K562 (cell line): ENCODE measurements at regions not wholly inside any gene's neighbourhood (a gene's known extent, or its start where the extent isn't known, plus 50 kb on each side); places are given as distances from the start of the nearest gene placed in this dataset.
A peak's percentile ranks its signal among the peaks of the same experiment; 100 is the strongest.

ENCODE experiments used
- ATAC-seq: fragments of 200-7000 bp; cut with Tn5 transposase; 3 replicates; pipeline ENCODE4 v1.9.1; 2020; ENCODE audit warnings: moderate library complexity
- BruUV-seq: library from RNA; stranded (reverse); fragments of 400-500 nt; replicated peaks from 2 replicates; lab custom pipeline; 2021; lab: Mats Ljungman, UMichigan
- CTCF ChIA-PET: fragments of 300-600 bp; formaldehyde crosslinking; extraction: SDS; loops from one replicate; lab custom pipeline; 2021; ENCODE audit warnings: low intra/inter-chr PET ratio; lab: Yijun Ruan, JAX
- POLR2A ChIA-PET: fragments of 300-600, 350-650 bp; sonication (Branson Sonifier 250); formaldehyde crosslinking; extraction: SDS; loops from one replicate; lab custom pipeline; 2021; ENCODE audit warnings: antibody characterized with exemption, inconsistent platforms; lab: Yijun Ruan, JAX
- DNase-seq, 4 experiments: peaks; one replicate each; pipeline versions ENCODE4 v3.0.0 to v3.0.0-alpha.2; 2011 to 2018; ENCODE audit warnings: low spot score in 3 of 4, mixed read lengths in 3 of 4; ENCODE audit errors: extremely low read depth in 1 of 4
- FAIRE-seq: peaks from 2 replicates; lab custom pipeline; 2011; peaks lifted over from hg19 to GRCh38; lab: Jason Lieb, UNC
- H2AFZ ChIP-seq: 2 replicates; pipeline ENCODE4 v1.6.0; 2011; ENCODE audit warnings: low read depth, low read length, control low read depth, inconsistent platforms
- H3K27ac ChIP-seq: fragments of 200-600 bp; 3 replicates; pipeline ENCODE4 v1.8.0; 2011; ENCODE audit warnings: low read depth, mild to moderate bottlenecking, control low read depth, inconsistent platforms, low read length, moderate library complexity, mixed read lengths; ENCODE audit errors: extremely low read depth
- H3K27me3 ChIP-seq, 2 experiments: fragments of 300-600 bp in 1 of 2; 2 replicates in 1 of 2; 3 replicates in 1 of 2; pipeline versions ENCODE4 v1.6.0 to v1.8.0; 2011; ENCODE audit warnings: inconsistent platforms in 2 of 2, low read length in 2 of 2, mild to moderate bottlenecking in 1 of 2, mixed read lengths in 1 of 2, moderate library complexity in 1 of 2; ENCODE audit not compliant: control insufficient read depth in 2 of 2, insufficient read depth in 2 of 2
- H3K36me3 ChIP-seq: fragments of 300-600 bp; 3 replicates; pipeline ENCODE4 v1.8.0; 2011; ENCODE audit warnings: mild to moderate bottlenecking, low read length, inconsistent platforms; ENCODE audit not compliant: control insufficient read depth, insufficient read depth
- H3K4me1 ChIP-seq, 2 experiments: fragments of 200-600 bp in 1 of 2; replicated peaks in 1 of 2; 2 replicates in 1 of 2; 3 replicates in 1 of 2; pipeline versions ENCODE4 v1.5.1 to v1.8.0; 2011; ENCODE audit warnings: inconsistent platforms in 2 of 2, low read length in 2 of 2, mild to moderate bottlenecking in 1 of 2, mixed read lengths in 1 of 2, moderate library complexity in 1 of 2; ENCODE audit not compliant: control insufficient read depth in 2 of 2, insufficient read depth in 2 of 2
- H3K4me2 ChIP-seq: 2 replicates; pipeline ENCODE4 v1.6.1; 2011; ENCODE audit warnings: low read length, control low read depth, inconsistent platforms, mixed read lengths; ENCODE audit not compliant: insufficient read depth
- H3K4me3 ChIP-seq: fragments of 200-600 bp; sonication (generic), shearing (Covaris generic); 2 replicates; pipeline ENCODE4 v1.5.1; 2016; ENCODE audit warnings: control low read depth, inconsistent platforms
- H3K79me2 ChIP-seq: fragments of 200-600 bp; 3 replicates; pipeline ENCODE4 v1.8.0; 2011; ENCODE audit warnings: low read length, inconsistent platforms; ENCODE audit not compliant: control insufficient read depth, insufficient read depth
- H3K9ac ChIP-seq, 2 experiments: 2 replicates each; pipeline versions ENCODE4 v1.6.0 to v1.6.1; 2011; ENCODE audit warnings: low read depth in 2 of 2, low read length in 2 of 2, control low read depth in 1 of 2, inconsistent platforms in 1 of 2, mild to moderate bottlenecking in 1 of 2, mixed read lengths in 1 of 2; ENCODE audit not compliant: insufficient read depth in 1 of 2
- H3K9me1 ChIP-seq: one replicate; pipeline ENCODE4 v1.6.0; 2011; ENCODE audit warnings: inconsistent platforms, mild to moderate bottlenecking, low read length, moderate library complexity; ENCODE audit not compliant: control insufficient read depth, insufficient read depth
- H3K9me3 ChIP-seq: replicated peaks from 2 replicates; pipeline ENCODE4 v1.5.1; 2011; ENCODE audit warnings: low read depth, low read length, inconsistent platforms; ENCODE audit not compliant: control insufficient read depth, insufficient read depth
- H4K20me1 ChIP-seq: replicated peaks from 2 replicates; pipeline ENCODE4 v1.6.1; 2011; ENCODE audit warnings: low read length, inconsistent platforms, mixed read lengths; ENCODE audit not compliant: control insufficient read depth, insufficient read depth
- CEBPB ChIP-seq: fragments of 450-650 bp; IDR thresholded peaks from 2 replicates; pipeline ENCODE4 v1.6.1; 2016; ENCODE audit warnings: missing genetic modification characterization, missing compliant biosample characterization
- CEBPG ChIP-seq, 3 experiments: fragments of 200-800 bp in 1 of 3; sonication (Bioruptor generic) in 1 of 3; sonication (generic) in 1 of 3; formaldehyde crosslinking in 1 of 3; IDR thresholded peaks in 2 of 3; conservative IDR thresholded peaks in 1 of 3; 2 replicates each; pipeline versions ENCODE4 v1.6.1 to v1.8.0; 2016 to 2022; ENCODE audit warnings: missing compliant biosample characterization in 2 of 3, missing genetic modification characterization in 2 of 3, mild to moderate bottlenecking in 1 of 3, missing genetic modification reagents in 1 of 3
- FOXK2 ChIP-seq, 2 experiments: fragments of 450-650 bp; IDR thresholded peaks in 1 of 2; conservative IDR thresholded peaks in 1 of 2; 2 replicates each; pipeline ENCODE4 v1.6.1; 2016; ENCODE audit warnings: low read depth in 2 of 2, mild to moderate bottlenecking in 1 of 2
- MECOM ChIP-seq: fragments of 250-450 bp; sonication (Bioruptor Pico); IDR thresholded peaks from 2 replicates; pipeline ENCODE4 v1.8.0; 2022; ENCODE audit warnings: inconsistent platforms
- SPI1 ChIP-seq: IDR thresholded peaks from 2 replicates; pipeline ENCODE4 v1.6.1; 2011; ENCODE audit warnings: low read depth, low read length, control low read depth, borderline replicate concordance
- ZNF316 ChIP-seq: fragments of 450-650 bp; IDR thresholded peaks from 2 replicates; pipeline ENCODE4 v1.6.1; 2016
- WGBS: fragments of 100-300 bp; shearing (Covaris generic); methylation state at CpG from one replicate; pipeline ENCODE4 v1.1.6; 2016; ENCODE audit warnings: low coverage, mixed read lengths; ENCODE audit not compliant: insufficient coverage; ENCODE audit errors: missing lambda C conversion rate; 5-methylcytosine and 5-hydroxymethylcytosine counted together
- in situ Hi-C: fragments of 300-500 bp; cut with MboI; formaldehyde crosslinking; loops from 4 replicates; pipeline ENCODE4 v1.15.0; 2018; ENCODE audit warnings: inconsistent platforms, mixed read lengths
- intact Hi-C: fragments of 100-400 bp; cut with micrococcal nuclease; formaldehyde crosslinking; loops from 2 replicates; pipeline ENCODE4 v1.14.2; 2022
- TF ChIP-seq, protein P1 (sequence below), 3 experiments: fragments of 200-800 bp in 1 of 3; fragments of 250-450 bp in 1 of 3; fragments of 450-650 bp in 1 of 3; sonication (Bioruptor Pico) in 1 of 3; sonication (Bioruptor generic) in 1 of 3; formaldehyde crosslinking in 1 of 3; IDR thresholded peaks; 2 replicates each; pipeline versions ENCODE4 v1.6.1 to v1.8.0; 2016 to 2022; ENCODE audit warnings: mild to moderate bottlenecking in 2 of 3, missing genetic modification characterization in 2 of 3, missing compliant biosample characterization in 1 of 3, moderate library complexity in 1 of 3
- TF ChIP-seq, protein P2 (sequence below), 2 experiments: fragments of 450-650 bp in 1 of 2; sonication (generic) in 1 of 2; formaldehyde crosslinking in 1 of 2; IDR thresholded peaks in 1 of 2; conservative IDR thresholded peaks in 1 of 2; 2 replicates each; pipeline versions ENCODE4 v1.6.1 to v1.8.1; 2016 to 2023; ENCODE audit warnings: mild to moderate bottlenecking in 2 of 2, moderate library complexity in 2 of 2, inconsistent platforms in 1 of 2, missing genetic modification reagents in 1 of 2
- TF ChIP-seq, protein P3 (sequence below): fragments of 150-350 bp; IDR thresholded peaks from 2 replicates; pipeline ENCODE4 v1.6.1; 2014; ENCODE audit warnings: low read depth, mild to moderate bottlenecking, low read length, borderline replicate concordance

DNA sequence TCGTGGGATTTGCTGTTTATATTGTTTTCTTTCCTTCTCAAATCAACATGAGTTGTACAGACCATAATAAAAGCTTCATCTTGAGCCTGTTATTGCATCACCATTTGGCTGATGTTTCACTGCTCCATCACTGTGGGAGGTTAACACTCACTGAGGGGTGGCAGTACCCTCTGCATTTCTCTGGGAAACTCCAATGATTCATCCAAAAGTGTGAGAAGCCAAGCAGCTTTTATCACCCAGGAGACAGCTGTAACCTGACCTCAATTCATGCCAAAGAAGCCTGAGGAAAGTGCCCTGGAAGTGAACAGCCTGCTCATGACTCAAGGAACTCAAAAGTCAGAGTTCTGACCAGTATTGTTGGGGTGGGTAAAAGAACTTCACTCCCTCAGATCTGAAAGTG, 84.1 kb downstream of the GPR88 start:
- no peak for DNase-seq
- Histone ChIP-seq H4K20me1 (no peaks in the 10 kb centered on the region), H3K27ac (no peak overlapping the region), H3K9me1 (no peaks in the 10 kb centered on the region), H3K36me3 (no peaks in the 10 kb centered on the region), H2AFZ (no peak overlapping the region), H3K9ac (no peak overlapping the region), H3K4me1 (no peaks in the 10 kb centered on the region), H3K4me3 (no peak overlapping the region), H3K79me2 (no peaks in the 10 kb centered on the region), H3K9me3 (no peaks in the 10 kb centered on the region), H3K27me3 (no peaks in the 10 kb centered on the region), H3K4me2 (no peak overlapping the region)
- POLR2A ChIA-PET = no interaction called here
- WGBS = 0% methylated on average over 1 of the region's 1 CpG
- intact Hi-C loops (no loop called here), in situ Hi-C loops (no loop called here)
- FAIRE-seq = no peak
- ATAC-seq = no peak
- no TSS peak for BruUV-seq
- CTCF ChIA-PET = no interaction called here
- TF ChIP-seq, protein P1, sequence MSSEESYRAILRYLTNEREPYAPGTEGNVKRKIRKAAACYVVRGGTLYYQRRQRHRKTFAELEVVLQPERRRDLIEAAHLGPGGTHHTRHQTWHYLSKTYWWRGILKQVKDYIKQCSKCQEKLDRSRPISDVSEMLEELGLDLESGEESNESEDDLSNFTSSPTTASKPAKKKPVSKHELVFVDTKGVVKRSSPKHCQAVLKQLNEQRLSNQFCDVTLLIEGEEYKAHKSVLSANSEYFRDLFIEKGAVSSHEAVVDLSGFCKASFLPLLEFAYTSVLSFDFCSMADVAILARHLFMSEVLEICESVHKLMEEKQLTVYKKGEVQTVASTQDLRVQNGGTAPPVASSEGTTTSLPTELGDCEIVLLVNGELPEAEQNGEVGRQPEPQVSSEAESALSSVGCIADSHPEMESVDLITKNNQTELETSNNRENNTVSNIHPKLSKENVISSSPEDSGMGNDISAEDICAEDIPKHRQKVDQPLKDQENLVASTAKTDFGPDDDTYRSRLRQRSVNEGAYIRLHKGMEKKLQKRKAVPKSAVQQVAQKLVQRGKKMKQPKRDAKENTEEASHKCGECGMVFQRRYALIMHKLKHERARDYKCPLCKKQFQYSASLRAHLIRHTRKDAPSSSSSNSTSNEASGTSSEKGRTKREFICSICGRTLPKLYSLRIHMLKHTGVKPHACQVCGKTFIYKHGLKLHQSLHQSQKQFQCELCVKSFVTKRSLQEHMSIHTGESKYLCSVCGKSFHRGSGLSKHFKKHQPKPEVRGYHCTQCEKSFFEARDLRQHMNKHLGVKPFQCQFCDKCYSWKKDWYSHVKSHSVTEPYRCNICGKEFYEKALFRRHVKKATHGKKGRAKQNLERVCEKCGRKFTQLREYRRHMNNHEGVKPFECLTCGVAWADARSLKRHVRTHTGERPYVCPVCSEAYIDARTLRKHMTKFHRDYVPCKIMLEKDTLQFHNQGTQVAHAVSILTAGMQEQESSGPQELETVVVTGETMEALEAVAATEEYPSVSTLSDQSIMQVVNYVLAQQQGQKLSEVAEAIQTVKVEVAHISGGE (CRISPR knock-in tag; IDR thresholded peaks at IDR 0.05) = no peak
- no peak for TF ChIP-seq CEBPG (CRISPR knock-in tag; IDR thresholded peaks at IDR 0.05)
- peak; percentile 71 to 91 for TF ChIP-seq CEBPG (tag; conservative IDR thresholded peaks at IDR 0.05 in 1 of 2, IDR thresholded peaks at IDR 0.05 in 1 of 2)
- TF ChIP-seq SPI1 = no peak
- TF ChIP-seq MECOM (CRISPR knock-in tag) = no peak
- TF ChIP-seq FOXK2 (conservative IDR thresholded peaks at IDR 0.05 in 1 of 2, IDR thresholded peaks at IDR 0.05 in 1 of 2; ENCODE audit: low read depth in 2 of 2) = no peak
- 0 out of 2 replicates have a peak, but pooled peaks have one; percentile 35 for TF ChIP-seq CEBPB (tag)
- TF ChIP-seq, protein P2, sequence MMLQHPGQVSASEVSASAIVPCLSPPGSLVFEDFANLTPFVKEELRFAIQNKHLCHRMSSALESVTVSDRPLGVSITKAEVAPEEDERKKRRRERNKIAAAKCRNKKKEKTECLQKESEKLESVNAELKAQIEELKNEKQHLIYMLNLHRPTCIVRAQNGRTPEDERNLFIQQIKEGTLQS (IDR thresholded peaks at IDR 0.05) = peak; percentile 63
- TF ChIP-seq, protein P2 (CRISPR knock-in tag; conservative IDR thresholded peaks at IDR 0.05) = no peak
- TF ChIP-seq, protein P3, sequence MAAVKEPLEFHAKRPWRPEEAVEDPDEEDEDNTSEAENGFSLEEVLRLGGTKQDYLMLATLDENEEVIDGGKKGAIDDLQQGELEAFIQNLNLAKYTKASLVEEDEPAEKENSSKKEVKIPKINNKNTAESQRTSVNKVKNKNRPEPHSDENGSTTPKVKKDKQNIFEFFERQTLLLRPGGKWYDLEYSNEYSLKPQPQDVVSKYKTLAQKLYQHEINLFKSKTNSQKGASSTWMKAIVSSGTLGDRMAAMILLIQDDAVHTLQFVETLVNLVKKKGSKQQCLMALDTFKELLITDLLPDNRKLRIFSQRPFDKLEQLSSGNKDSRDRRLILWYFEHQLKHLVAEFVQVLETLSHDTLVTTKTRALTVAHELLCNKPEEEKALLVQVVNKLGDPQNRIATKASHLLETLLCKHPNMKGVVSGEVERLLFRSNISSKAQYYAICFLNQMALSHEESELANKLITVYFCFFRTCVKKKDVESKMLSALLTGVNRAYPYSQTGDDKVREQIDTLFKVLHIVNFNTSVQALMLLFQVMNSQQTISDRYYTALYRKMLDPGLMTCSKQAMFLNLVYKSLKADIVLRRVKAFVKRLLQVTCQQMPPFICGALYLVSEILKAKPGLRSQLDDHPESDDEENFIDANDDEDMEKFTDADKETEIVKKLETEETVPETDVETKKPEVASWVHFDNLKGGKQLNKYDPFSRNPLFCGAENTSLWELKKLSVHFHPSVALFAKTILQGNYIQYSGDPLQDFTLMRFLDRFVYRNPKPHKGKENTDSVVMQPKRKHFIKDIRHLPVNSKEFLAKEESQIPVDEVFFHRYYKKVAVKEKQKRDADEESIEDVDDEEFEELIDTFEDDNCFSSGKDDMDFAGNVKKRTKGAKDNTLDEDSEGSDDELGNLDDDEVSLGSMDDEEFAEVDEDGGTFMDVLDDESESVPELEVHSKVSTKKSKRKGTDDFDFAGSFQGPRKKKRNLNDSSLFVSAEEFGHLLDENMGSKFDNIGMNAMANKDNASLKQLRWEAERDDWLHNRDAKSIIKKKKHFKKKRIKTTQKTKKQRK = no peak
- TF ChIP-seq ZNF316 = no peak
